ENCODE measurements at regions not wholly inside any gene's neighbourhood (a gene's known extent, or its start where the extent isn't known, plus 50 kb on each side); places are given as distances from the start of the nearest gene placed in this dataset.

DNA sequence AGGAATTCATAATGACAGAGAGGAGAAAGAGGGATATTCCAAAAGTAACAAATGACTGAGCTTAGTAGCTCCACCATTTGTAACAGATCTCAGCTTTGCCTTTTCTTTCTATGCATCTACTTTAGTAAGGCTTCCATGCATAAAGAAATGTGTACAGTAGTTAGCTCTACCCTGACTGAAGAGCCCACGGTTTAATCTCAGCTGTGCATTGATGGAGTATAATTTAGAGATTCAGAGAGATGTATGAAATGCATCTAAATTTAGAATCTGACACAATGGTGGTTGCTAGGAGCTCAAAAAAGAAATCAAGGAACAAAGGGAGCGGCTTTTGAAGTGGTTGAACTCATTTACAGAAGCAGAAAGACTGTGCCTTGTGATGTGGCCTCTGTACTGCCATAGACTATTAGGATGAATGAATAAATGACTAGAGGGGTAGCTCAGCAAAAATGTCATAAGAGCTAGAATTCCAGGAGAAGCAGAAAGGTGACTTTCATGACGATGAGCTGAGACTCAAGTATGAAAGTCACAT is 838.6 kb downstream of the RPS29 start:
- TF ChIP-seq, protein P1, sequence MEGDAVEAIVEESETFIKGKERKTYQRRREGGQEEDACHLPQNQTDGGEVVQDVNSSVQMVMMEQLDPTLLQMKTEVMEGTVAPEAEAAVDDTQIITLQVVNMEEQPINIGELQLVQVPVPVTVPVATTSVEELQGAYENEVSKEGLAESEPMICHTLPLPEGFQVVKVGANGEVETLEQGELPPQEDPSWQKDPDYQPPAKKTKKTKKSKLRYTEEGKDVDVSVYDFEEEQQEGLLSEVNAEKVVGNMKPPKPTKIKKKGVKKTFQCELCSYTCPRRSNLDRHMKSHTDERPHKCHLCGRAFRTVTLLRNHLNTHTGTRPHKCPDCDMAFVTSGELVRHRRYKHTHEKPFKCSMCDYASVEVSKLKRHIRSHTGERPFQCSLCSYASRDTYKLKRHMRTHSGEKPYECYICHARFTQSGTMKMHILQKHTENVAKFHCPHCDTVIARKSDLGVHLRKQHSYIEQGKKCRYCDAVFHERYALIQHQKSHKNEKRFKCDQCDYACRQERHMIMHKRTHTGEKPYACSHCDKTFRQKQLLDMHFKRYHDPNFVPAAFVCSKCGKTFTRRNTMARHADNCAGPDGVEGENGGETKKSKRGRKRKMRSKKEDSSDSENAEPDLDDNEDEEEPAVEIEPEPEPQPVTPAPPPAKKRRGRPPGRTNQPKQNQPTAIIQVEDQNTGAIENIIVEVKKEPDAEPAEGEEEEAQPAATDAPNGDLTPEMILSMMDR (conservative IDR thresholded peaks at IDR 0.05; ENCODE audit: low read depth, low read length): no peak
- no peak for TF ChIP-seq EZH2 (IDR thresholded peaks at IDR 0.05; ENCODE audit: borderline replicate concordance, low read depth, low read length, poor library complexity, severe bottlenecking)
